ENCODE measurements at regions not wholly inside any gene's neighbourhood (a gene's known extent, or its start where the extent isn't known, plus 50 kb on each side); places are given as distances from the start of the nearest gene placed in this dataset.

- no peaks in the 10 kb centered on the region for H3K36me3 ChIP-seq (ENCODE audit: low read depth, low read length)
- H3K4me2 ChIP-seq (ENCODE audit: low read length), result no peak overlapping the region
- intact Hi-C loops (cut with micrococcal nuclease), result no loop called here
- ChIA-PET POLR2A (ENCODE audit: unreplicated experiment) (no interaction called here), CTCF (no interaction called here)
- BruUV-seq (replicated peaks), result no TSS peak
- H3K27me3 ChIP-seq (ENCODE audit: low read length), result no peaks in the 10 kb centered on the region
- no peaks in the 10 kb centered on the region for H3K4me1 ChIP-seq (ENCODE audit: insufficient read depth, low read length)
- no peaks in the 10 kb centered on the region for H4K20me1 ChIP-seq (ENCODE audit: low read length)
- H3K79me2 ChIP-seq (ENCODE audit: low read length), result no peaks in the 10 kb centered on the region
- no peaks in the 10 kb centered on the region for H3K9me2 ChIP-seq (replicated peaks; ENCODE audit: low read length)
- H3K27ac ChIP-seq (ENCODE audit: low read length), result no peak overlapping the region
- H3K9ac ChIP-seq (ENCODE audit: low read length), result no peak overlapping the region
- TF ChIP-seq EZH2phosphoT487 (IDR thresholded peaks at IDR 0.05; ENCODE audit: borderline replicate concordance, low read length) (no peak), EZH2 (IDR thresholded peaks at IDR 0.05; ENCODE audit: low read length, unreplicated experiment) (no peak), CTCF (conservative IDR thresholded peaks at IDR 0.05; ENCODE audit: low read depth, low read length) (no peak)
- H2AFZ ChIP-seq (ENCODE audit: low read length), result no peak overlapping the region
- DNase-seq (no peak), ATAC-seq (no peak)
- no peak overlapping the region for H3K4me3 ChIP-seq (ENCODE audit: low read length)
- no peaks in the 10 kb centered on the region for H3F3A ChIP-seq (ENCODE audit: low read length, unreplicated experiment)
- H3K9me3 ChIP-seq (ENCODE audit: low read length), result no peaks in the 10 kb centered on the region
These were observed 1119.6 kb downstream of the PCDH18 start for GRCh38 chr4:136412708-136413107.

- ChIA-PET CTCF (no interaction called here), POLR2A (ENCODE audit: unreplicated experiment) (no interaction called here)
- no peak for DNase-seq
These were observed 1131.5 kb downstream of the PCDH18 start for GRCh38 chr4:136400829-136401228.

More at GRCh38 chr4:136400829-136401228, 1131.5 kb downstream of the PCDH18 start:
- H3F3A ChIP-seq (ENCODE audit: low read length, unreplicated experiment), result no peaks in the 10 kb centered on the region
- ATAC-seq, result no peak
- intact Hi-C loops (cut with micrococcal nuclease), result no loop called here
- no peak overlapping the region for H3K9ac ChIP-seq (ENCODE audit: low read length)
- no peaks in the 10 kb centered on the region for H3K4me1 ChIP-seq (ENCODE audit: insufficient read depth, low read length)
- H3K79me2 ChIP-seq (ENCODE audit: low read length), result no peaks in the 10 kb centered on the region
- H3K4me2 ChIP-seq (ENCODE audit: low read length), result no peak overlapping the region
- no peaks in the 10 kb centered on the region for H3K36me3 ChIP-seq (ENCODE audit: low read depth, low read length)
- no peaks in the 10 kb centered on the region for H3K27me3 ChIP-seq (ENCODE audit: low read length)
- BruUV-seq (replicated peaks), result no TSS peak
- no peak overlapping the region for H2AFZ ChIP-seq (ENCODE audit: low read length)
- H3K27ac ChIP-seq (ENCODE audit: low read length), result no peak overlapping the region
- H4K20me1 ChIP-seq (ENCODE audit: low read length), result no peaks in the 10 kb centered on the region
- H3K9me2 ChIP-seq (replicated peaks; ENCODE audit: low read length), result no peaks in the 10 kb centered on the region
- no peaks in the 10 kb centered on the region for H3K9me3 ChIP-seq (ENCODE audit: low read length)
- TF ChIP-seq EZH2 (IDR thresholded peaks at IDR 0.05; ENCODE audit: low read length, unreplicated experiment), result no peak
- no peak for TF ChIP-seq CTCF (conservative IDR thresholded peaks at IDR 0.05; ENCODE audit: low read depth, low read length)
- TF ChIP-seq EZH2phosphoT487 (IDR thresholded peaks at IDR 0.05; ENCODE audit: borderline replicate concordance, low read length), result no peak
- no peak overlapping the region for H3K4me3 ChIP-seq (ENCODE audit: low read length)
